HG03280 (cell line): ENCODE measurements at regions not wholly inside any gene's neighbourhood (a gene's known extent, or its start where the extent isn't known, plus 50 kb on each side); places are given as distances from the start of the nearest gene placed in this dataset.
"Not testable (repeated sequence)": the region's sequence is repeated elsewhere in the genome, so short reads cannot be mapped to it uniquely, and the experiment has no call there.

Source experiments
- ATAC-seq: cut with Tn5 transposase; IDR thresholded peaks from one replicate; pipeline ENCODE4 v1.9.1; 2021; ENCODE audit warnings: mild to moderate bottlenecking, moderate library complexity; ENCODE audit not compliant: unreplicated experiment

DNA sequence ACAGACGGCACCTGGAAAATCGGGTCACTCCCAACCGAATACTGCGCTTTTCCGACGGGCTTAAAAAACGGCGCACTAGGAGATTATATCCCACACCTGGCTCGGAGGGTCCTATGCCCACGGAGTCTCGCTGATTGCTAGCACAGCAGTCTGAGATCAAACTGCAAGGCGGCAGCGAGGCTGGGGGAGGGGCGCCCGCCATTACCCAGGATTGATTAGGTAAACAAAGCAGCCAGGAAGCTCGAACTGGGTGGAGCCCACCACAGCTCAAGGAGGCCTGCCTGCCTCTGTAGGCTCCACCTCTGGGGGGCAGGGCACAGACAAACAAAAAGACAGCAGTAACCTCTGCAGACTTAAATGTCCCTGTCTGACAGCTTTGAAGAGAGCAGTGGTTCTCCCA is 64.5 kb downstream of the SLC30A10 start:
- not testable (repeated sequence) for ATAC-seq

DNA sequence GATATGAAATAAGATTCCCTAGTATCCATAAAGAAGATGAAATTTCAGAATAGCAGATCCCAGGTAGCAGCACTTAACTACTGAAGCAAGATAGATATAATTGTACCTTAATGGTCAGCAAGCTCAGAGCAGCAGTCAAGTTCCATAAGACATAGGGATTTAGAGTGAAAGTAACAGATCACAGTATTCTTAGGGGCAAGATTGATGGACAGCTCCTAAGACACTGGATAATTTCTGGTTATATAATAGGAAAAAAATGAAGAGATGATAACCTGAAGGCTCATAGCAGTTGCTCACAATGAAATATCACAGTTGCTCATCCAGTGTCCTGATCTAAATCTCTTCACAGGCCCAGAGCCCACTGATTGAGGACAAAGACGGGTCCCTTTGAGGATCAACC is 66.0 kb downstream of the SLC30A10 start:
- ATAC-seq = no peak

DNA sequence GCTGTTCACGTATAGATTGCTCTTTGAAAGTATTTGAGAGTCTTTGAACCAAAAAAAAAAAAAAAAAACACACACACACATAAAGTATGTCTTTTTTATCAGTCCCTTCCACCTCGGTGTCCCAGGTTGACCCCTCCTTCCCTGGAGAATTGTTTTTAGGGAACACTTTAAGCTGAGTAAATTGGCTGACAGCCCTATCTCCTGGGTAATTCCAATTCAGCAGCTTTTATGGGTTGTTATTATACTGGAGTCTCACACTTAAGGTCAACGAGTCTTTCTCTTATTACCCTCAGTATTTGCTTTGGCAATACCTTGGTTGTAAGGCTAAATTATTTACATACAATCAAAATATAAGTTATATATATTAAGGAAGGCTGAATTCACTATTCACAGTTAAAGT is 69.4 kb downstream of the SLC30A10 start:
- ATAC-seq = no peak

DNA sequence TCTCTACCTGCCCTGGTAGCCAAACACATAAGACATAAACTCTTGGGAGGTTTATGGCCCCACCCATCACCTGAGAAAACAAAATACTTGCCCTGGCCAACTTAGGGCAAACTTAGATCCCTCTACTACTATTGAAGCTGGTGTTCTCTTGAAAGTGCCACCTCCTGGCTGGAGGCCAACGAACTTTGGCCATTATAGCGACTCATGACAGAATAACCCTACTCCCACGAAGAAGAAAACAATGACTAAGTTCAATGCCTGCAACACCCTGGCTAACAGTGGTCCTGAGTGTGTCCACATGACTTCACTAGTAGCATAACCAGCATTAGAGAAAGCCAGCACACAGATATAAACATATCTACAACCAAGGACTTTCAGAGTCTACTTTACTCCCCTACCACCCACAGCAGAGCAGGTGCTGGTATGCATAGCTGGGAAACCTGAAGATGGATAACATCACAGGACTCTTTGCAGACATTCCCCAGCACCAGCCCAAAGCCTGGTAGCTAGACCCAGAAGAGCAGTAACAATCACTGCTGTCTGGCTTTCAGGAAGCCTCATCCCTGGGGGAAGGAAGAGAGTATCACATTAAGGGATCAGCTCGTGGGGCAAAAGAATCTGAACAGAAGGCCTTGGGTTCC is 81.0 kb downstream of the SLC30A10 start:
- ATAC-seq = no peak

DNA sequence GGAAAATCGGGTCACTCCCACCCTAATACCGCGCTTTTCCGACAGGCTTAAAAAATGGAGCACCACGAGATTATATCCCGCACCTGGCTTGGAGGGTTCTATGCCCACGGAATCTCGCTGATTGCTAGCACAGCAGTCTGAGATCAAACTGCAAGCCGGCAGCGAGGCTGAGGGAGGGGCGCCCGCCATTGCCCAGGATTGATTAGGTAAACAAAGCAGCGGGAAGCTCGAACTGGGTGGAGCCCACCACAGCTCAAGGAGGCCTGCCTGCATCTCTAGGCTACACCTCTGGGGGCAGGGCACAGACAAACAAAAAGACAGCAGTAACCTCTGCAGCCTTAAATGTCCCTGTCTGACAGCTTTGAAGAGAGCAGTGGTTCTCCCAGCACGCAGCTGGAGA is 88.8 kb downstream of the SLC30A10 start:
- not testable (repeated sequence) for ATAC-seq

DNA sequence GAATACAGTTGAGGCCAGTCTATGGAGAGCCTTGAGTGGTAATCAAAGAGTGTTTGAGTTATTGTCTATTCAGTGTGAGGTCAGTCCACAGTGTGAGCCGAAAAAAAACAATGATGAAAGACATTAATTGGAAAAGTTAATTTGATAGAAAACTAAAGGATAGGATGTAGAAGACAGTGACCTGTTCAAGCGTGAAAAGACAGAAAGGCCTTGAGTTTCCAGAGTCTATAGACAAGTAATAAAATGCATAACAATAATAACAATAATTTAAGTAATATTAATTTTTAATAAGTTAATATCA is 90.4 kb downstream of the SLC30A10 start:
- ATAC-seq = no peak

DNA sequence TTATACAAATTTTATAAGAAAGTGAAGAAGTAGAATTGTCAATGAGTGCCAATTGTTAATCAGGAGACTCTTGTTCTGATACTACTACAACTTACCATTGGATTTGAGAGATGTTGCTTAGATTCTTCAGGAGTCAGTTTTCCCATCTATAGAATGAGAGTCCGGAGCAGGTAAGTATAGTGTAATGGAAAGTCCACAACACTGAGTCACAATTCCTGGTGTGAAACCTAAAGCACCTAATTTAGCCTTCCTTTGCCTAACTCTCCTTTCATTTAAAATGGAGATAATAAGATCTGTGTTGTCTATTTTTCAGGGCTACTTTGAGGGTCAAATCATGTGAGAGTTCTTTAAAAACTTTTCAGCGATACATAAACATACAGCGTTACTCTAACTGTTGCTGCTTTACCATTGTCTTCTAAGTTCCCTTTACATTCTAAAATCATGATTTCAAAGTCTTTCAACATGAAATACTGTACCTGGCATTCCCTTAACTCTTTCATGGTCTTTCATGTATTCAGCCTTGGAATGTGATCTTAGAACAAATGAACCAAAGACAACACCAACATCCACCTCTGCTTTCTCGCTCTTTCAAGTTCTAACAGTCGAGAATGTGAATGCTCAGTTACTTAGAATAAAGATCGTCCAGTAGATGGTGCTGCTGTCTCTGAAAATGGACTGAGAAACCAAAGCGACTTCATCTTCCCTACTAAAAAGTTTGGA is 90.9 kb downstream of the SLC30A10 start:
- no peak for ATAC-seq

DNA sequence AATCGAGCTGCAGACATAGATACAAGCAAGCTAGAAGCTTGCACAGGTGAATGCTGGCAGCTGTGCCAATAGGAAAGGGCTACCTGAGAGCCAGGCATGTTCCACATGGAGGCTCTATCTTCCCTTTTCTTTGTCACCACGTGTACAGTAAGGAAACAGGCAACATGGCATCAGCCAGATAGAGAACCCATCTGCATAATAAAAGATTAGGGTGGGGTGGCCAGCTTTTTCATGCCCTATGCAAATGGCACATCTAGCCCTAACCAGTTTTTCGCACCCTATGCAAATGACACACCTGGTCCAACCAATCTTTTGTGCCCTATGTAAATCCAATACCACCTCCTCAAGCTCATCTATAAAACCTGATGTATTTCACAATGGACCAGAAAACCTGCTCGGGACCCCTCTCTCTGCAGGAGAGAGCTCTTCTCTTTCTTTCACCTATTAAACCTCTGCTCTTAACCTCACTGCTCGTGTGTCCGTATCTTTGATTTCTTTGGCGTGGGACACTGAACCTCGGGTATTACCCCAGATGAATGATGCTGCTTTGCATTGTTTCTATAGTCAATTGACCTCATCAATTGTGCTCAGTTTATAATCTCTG is 93.9 kb downstream of the SLC30A10 start:
- no peak for ATAC-seq

DNA sequence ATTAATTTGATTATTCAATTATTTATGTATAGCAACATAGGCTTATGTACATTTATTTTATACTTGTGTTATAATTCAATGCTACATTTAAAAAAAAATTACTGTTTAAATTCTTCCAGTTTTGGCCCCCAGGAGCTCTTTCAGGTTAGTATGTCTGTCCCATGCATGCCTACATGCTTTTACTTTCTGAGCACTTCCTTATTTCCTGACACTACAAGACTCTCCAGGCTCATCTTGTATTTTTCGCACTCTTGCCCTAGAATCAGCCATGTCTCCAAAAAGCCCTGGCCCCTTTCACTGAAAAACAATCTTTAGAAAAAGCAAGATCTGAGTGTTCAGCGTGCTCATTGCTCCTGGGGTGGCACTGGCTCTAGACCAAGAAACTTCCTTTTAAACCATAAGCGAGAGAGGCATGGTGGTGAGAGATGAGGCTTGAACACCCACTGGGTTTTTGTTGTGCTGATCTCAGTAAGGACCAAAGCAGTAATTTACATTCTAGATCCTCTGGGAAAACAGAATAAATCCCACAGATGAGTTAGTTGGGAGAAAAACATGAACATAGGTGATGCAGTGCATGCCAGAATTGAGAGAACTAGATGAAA is 95.0 kb downstream of the SLC30A10 start:
- no peak for ATAC-seq

DNA sequence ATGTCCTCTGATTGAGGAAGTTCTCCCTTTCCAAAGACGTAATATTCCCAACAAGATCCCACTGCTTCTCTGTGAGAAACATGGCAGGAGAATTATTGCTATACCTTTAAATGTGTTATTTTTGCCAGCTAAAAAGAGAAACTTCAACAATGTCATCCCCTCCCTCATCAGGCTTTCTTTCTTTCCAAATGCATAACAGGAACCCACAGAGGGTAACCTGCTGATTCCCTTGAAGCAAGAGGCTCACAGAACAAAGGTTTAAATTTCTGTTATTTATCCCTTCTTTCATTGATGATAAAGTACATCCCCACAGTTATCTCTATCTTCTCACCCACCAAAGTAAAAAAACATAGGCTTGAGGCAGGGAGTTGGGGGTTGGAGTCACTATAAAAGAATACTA is 102.1 kb downstream of the SLC30A10 start:
- no peak for ATAC-seq

DNA sequence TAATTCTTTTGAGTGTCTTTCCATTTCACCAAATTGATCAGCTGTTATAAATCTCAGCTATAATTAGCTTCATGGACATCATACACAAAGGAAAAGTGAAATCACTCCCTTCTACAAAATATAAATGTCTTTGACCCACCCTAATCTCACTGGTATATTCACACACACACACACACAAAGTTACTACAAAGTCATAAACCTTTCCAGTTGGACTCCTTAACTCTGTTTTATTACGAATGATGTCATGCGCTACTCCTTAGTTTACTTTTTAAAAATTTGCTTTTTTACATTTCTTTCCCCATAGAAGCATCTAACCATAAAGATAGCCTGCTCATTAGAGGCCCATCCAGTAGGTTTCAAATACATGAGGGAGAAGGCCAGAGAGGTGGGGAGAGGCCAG is 103.0 kb downstream of the SLC30A10 start:
- no peak for ATAC-seq

DNA sequence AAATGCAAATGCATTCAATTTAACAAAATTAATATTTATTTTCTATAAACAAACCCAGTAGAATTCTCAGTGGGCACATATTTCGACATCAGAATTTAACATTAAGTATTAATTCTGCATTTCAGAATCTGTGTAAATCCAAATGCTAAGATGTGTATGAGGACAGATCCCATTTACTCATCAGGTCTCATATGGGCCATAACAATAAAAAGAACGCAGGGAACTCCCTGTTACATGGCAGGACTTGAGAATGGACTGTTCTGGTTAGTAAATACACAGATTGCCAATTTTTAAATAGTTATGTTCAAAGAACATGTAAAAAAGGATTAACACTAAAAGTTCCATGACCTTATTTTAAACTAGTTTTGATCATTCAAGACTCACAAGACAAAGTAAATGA is 104.0 kb downstream of the SLC30A10 start:
- ATAC-seq = no peak

DNA sequence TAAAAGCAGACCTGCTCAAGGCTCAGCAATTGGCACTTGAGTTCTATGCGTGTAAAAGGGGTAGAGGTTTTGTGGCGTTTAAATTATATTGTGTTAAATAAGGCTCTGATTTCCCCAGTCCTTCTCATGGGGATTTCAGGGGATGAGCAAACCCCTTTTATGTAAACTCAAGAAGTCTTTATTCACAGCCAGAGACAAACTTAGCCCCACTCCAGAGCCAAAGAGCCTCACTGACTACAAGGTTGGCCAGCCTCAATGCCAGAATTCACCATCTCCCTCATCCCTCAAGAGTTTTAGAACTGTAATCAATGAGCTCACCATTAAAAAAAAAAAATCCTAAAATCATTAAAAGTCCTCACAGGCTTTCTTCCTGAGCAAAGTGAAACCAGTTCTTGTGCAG is 107.8 kb downstream of the SLC30A10 start:
- ATAC-seq = no peak

DNA sequence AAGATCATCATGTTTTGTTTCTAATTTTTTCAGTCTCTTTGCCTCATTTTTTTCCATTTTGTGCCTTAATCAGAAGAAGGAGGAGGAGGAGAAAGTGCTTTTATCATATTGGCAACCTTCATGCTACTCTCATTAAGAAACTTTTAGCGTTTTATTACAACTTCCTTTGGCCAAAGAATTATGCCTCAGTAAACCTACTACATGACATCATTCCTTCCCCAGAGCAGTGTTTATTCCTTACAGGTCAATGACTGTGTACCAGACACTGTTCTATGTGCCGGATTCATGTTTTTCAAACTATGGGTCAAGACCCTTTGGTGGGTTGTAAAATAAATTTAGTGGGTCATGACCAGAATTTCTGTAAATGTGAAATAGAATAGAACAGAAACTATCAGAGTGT is 110.4 kb downstream of the SLC30A10 start:
- ATAC-seq = no peak

DNA sequence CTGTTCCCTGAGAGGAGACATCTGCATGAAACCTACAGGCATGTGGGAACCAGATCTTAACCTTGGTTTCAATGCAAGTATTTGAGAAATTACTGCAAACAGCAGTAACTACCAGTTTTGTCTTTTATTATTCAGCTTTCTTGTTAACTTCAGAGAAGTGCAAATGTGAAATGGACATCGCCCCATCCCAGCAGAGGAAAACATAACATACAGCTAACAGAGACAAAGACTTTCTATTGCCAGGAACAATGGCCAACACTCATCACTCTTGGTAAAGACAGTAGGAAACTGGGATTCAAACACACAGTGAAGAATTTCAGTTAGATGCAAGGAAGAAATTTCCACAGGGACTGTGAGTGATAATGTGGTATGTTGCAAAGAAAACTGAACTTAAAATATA is 115.1 kb downstream of the SLC30A10 start:
- no peak for ATAC-seq

DNA sequence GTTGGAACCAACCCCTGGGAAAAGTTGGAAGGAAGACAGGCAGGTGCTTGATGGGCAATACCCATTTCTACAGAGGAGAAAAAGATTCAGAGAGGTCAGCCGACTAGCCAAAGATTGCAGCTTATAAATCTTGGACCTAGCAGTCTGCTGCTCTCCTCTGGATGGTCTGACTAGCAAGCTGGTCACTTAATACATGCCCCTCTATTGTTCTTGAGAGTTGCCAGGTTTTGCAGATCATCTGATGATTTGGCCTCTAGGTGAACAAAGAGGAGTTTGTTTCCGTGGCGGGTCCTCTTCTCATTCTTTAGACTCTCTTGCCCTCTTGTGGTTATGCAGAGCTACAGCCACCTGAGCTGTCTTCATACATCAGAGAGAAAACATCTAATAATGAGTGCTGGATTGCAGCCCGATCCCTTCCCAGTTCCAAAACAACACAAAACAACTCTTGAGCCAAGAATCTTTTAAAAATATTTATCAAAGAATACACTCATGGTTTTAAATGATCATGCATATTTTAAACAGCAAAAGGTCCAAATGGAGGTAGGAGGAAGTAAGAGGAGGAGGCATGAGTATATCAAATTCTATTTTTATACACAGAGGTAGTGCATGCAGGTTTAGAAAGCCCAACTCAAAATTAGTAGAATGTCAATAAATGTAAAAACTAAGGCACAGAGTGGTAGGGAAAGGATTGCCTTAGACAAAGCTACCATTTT is 115.7 kb downstream of the SLC30A10 start:
- ATAC-seq = peak; percentile 91

DNA sequence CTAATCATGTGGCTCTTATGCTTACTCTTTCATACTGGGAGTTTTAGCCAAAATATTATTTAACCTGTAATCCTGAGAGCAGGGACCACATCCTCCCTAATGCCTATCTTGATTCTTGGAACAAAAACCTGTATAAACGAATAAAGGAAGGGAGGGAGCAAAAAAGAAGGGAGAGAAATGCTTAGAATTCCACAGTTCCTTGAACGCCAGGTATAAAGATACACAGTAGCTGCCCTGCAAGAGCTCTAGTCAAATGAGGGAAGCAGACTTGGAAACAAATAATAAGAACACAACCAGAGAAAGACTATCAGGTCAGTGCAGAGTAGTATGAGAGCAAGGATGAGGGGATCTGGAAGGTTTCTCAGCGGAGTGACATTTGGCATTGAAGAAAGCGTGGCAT is 116.3 kb downstream of the SLC30A10 start:
- no peak for ATAC-seq

DNA sequence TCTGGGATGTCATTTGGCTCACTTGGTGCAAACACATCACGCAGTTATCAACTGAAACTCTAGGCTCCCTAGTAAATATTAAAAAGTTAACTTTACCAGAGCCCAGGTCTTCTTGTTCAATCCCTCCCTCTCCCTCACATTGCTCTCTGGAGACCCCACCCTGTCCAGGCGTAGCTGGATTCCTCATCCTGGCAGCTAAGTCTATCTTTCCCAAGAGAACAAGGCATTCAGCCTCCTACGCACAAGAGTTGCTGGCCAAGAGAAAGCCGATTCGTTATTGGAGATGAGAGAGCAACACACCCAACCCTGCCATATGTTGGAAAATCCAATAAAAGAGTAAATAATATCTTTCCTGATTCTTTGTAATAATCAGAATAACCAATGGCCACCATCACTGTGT is 117.9 kb downstream of the SLC30A10 start:
- ATAC-seq = no peak

DNA sequence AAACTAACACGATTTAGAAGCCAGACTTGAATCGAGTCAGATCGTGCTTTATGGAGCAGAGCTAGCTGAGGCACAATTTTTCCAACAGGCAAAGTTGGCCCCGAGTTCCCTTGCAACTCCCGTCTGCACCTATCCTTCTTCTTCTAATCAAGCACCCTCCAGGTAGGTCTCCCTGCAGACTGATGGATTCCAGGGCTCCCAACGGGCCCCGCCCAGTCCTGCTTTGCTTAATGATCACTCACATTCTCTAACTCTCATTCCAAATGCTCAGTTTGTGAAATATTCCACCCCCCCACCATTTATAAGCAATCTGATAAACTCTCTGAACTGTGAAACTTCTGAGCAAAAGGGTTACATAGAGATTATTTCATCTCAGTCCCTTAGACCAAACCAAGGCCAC is 119.6 kb downstream of the SLC30A10 start:
- no peak for ATAC-seq

DNA sequence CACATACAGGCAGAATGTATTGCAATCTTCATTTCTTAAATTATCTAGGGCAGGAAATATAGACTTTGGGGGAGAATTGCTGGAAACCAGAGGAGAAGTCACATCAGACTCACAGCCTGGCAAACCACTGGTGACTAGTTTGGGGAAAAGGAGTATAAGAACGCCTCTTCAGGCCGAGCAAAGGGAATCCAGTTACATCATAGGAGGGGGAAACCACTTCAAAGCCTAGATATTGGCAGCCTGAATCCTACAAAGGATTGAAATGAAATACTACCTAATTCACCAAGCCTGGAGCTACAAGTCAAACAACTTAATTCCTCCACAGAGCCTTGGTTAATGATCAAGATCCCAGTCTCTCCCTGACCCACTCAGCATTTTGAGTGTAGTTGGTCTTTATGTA is 121.7 kb downstream of the SLC30A10 start:
- ATAC-seq = no peak

DNA sequence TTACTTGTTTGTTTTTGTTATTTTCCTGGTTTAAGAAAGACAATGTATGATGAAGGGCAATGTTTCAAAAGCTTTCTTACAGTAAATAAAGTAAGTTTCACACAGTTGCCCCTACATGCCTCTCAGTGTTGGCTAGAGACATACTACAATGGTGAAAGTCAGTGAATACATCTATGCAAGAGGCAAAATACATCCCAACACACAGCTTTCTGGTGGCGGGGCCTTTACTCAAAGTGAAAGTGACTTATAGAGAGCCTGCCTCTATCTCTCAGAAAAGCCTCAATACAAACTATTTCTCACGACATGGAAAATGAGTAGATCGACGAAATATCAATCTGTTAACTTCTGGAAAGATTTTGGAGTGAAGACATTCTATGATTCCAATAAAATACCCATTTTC is 122.3 kb downstream of the SLC30A10 start:
- no peak for ATAC-seq

DNA sequence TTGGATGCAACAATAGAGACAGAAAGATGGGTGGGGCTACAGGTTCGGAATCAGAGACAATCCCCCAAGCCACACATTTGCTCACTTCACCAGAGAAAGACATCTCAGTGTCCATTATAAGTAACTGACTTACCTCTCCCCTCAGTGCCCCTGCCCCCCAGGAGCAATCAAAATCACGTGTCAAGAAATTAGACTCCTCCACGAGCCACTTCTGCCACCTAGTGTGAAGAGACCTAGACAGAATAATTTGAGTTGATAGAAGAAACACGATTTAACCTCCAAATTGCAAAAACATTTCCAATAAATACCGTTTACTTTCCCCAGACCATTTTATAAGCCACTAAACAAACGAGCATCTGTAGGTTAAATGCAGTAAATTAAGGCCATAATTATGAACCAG is 123.2 kb downstream of the SLC30A10 start:
- ATAC-seq = no peak
